WTC11 (cell line): ENCODE measurements at regions not wholly inside any gene's neighbourhood (a gene's known extent, or its start where the extent isn't known, plus 50 kb on each side); places are given as distances from the start of the nearest gene placed in this dataset.

ENCODE experiments used
- ATAC-seq: fragments of 200-7000 bp; cut with Tn5 transposase; 2 replicates; pipeline ENCODE4 v1.10.0; 2021; ENCODE audit warnings: mild to moderate bottlenecking, moderate library complexity
- CTCF ChIA-PET: fragments of 300-600 bp; sonication (Branson Sonifier 250); formaldehyde crosslinking; loops from one replicate; lab custom pipeline; 2021; ENCODE audit warnings: antibody characterized with exemption; lab: Charles Lee
- POLR2A ChIA-PET: fragments of 350-600 bp; sonication (Branson Sonifier 250); formaldehyde crosslinking; loops from one replicate; lab custom pipeline; 2021; ENCODE audit warnings: antibody characterized with exemption; lab: Charles Lee
- DNase-seq: peaks from one replicate; pipeline ENCODE4 v3.0.0; 2021; ENCODE audit warnings: low spot score
- H3K27ac Mint-ChIP-seq: 2 replicates; pipeline ENCODE4 v1.8.0; 2021; ENCODE audit warnings: mixed read lengths
- H3K27me3 Mint-ChIP-seq: 2 replicates; pipeline ENCODE4 v1.8.0; 2021; ENCODE audit warnings: low read depth, mild to moderate bottlenecking, moderate library complexity, mixed read lengths
- H3K36me3 Mint-ChIP-seq: 2 replicates; pipeline ENCODE4 v1.8.0; 2021; ENCODE audit warnings: mixed read lengths
- H3K4me1 Mint-ChIP-seq: 2 replicates; pipeline ENCODE4 v1.8.0; 2022; ENCODE audit warnings: mixed read lengths
- H3K4me3 Mint-ChIP-seq: 2 replicates; pipeline ENCODE4 v1.8.0; 2021; ENCODE audit warnings: mild to moderate bottlenecking, moderate library complexity, mixed read lengths
- H3K9me3 Mint-ChIP-seq: 2 replicates; pipeline ENCODE4 v1.8.0; 2021; ENCODE audit warnings: mixed read lengths
- AFF4 ChIP-seq: sonication (generic); formaldehyde crosslinking; IDR thresholded peaks from 2 replicates; pipeline ENCODE4 v1.8.1; 2023; ENCODE audit warnings: mild to moderate bottlenecking, missing genetic modification reagents, borderline replicate concordance
- AR ChIP-seq: fragments of 250-450 bp; sonication (Bioruptor Pico); IDR thresholded peaks from 2 replicates; pipeline ENCODE4 v1.9.0; 2021; ENCODE audit warnings: mild to moderate bottlenecking
- E2F5 ChIP-seq: sonication (generic); formaldehyde crosslinking; IDR thresholded peaks from 2 replicates; pipeline ENCODE4 v1.8.1; 2022; ENCODE audit warnings: mild to moderate bottlenecking, moderate library complexity, missing genetic modification reagents
- ESRRA ChIP-seq: sonication (generic); formaldehyde crosslinking; IDR thresholded peaks from 2 replicates; pipeline ENCODE4 v1.8.1; 2022; ENCODE audit warnings: mild to moderate bottlenecking, missing genetic modification reagents, borderline replicate concordance
- FOXJ3 ChIP-seq: sonication (generic); formaldehyde crosslinking; IDR thresholded peaks from 2 replicates; pipeline ENCODE4 v1.9.0; 2021; ENCODE audit warnings: missing genetic modification reagents, mild to moderate bottlenecking, borderline replicate concordance
- GTF2I ChIP-seq: fragments of 250-450 bp; sonication (Bioruptor Pico); conservative IDR thresholded peaks from 2 replicates; pipeline ENCODE4 v1.4.0; 2021; ENCODE audit warnings: mild to moderate bottlenecking
- HMGXB4 ChIP-seq: sonication (generic); formaldehyde crosslinking; IDR thresholded peaks from 2 replicates; pipeline ENCODE4 v1.8.1; 2023; ENCODE audit warnings: mild to moderate bottlenecking, moderate library complexity, missing genetic modification reagents
- IRF2 ChIP-seq: sonication (generic); formaldehyde crosslinking; IDR thresholded peaks from 2 replicates; pipeline ENCODE4 v1.8.0; 2022; ENCODE audit warnings: low read depth, missing genetic modification reagents, borderline replicate concordance
- KAT7 ChIP-seq: sonication (generic); formaldehyde crosslinking; IDR thresholded peaks from 2 replicates; pipeline ENCODE4 v1.8.1; 2023; ENCODE audit warnings: missing genetic modification reagents, mild to moderate bottlenecking, borderline replicate concordance
- MXD4 ChIP-seq: fragments of 250-450 bp; sonication (Bioruptor Pico); IDR thresholded peaks from 2 replicates; pipeline ENCODE4 v1.8.0; 2021; ENCODE audit warnings: mild to moderate bottlenecking, moderate library complexity, borderline replicate concordance
- NFATC4 ChIP-seq: fragments of 250-450 bp; sonication (Bioruptor Pico); IDR thresholded peaks from 2 replicates; pipeline ENCODE4 v1.9.0; 2021; ENCODE audit warnings: mild to moderate bottlenecking
- NFE2L1 ChIP-seq: sonication (generic); formaldehyde crosslinking; IDR thresholded peaks from 2 replicates; pipeline ENCODE4 v1.8.1; 2023; ENCODE audit warnings: missing genetic modification reagents
- NR2C2 ChIP-seq: sonication (generic); formaldehyde crosslinking; IDR thresholded peaks from 2 replicates; pipeline ENCODE4 v1.8.0; 2022; ENCODE audit warnings: mild to moderate bottlenecking, missing genetic modification reagents
- PRDM15 ChIP-seq: sonication (generic); formaldehyde crosslinking; IDR thresholded peaks from 2 replicates; pipeline ENCODE4 v1.8.0; 2022; ENCODE audit warnings: missing genetic modification reagents
- SP1 ChIP-seq: sonication (generic); formaldehyde crosslinking; conservative IDR thresholded peaks from 2 replicates; pipeline ENCODE4 v1.8.1; 2022; ENCODE audit warnings: missing genetic modification reagents
- USF1 ChIP-seq: sonication (generic); formaldehyde crosslinking; IDR thresholded peaks from 2 replicates; pipeline ENCODE4 v1.8.0; 2022; ENCODE audit warnings: mild to moderate bottlenecking, missing genetic modification reagents
- ZBTB21 ChIP-seq: sonication (generic); formaldehyde crosslinking; IDR thresholded peaks from 2 replicates; pipeline ENCODE4 v1.8.1; 2023; ENCODE audit warnings: mild to moderate bottlenecking, missing genetic modification reagents, borderline replicate concordance
- ZNF121 ChIP-seq: sonication (generic); formaldehyde crosslinking; IDR thresholded peaks from 2 replicates; pipeline ENCODE4 v1.8.0; 2023; ENCODE audit warnings: missing genetic modification reagents
- ZNF219 ChIP-seq: sonication (generic); formaldehyde crosslinking; IDR thresholded peaks from 2 replicates; pipeline ENCODE4 v1.8.0; 2023; ENCODE audit warnings: missing genetic modification reagents, mild to moderate bottlenecking, borderline replicate concordance
- ZNF232 ChIP-seq: sonication (generic); formaldehyde crosslinking; IDR thresholded peaks from 2 replicates; pipeline ENCODE4 v1.8.0; 2022; ENCODE audit warnings: mild to moderate bottlenecking, missing genetic modification reagents
- ZNF317 ChIP-seq: sonication (generic); formaldehyde crosslinking; IDR thresholded peaks from 2 replicates; pipeline ENCODE4 v1.8.1; 2023; ENCODE audit warnings: low read depth, mild to moderate bottlenecking, moderate library complexity, missing genetic modification reagents, borderline replicate concordance
- ZNF671 ChIP-seq: fragments of 250-450 bp; sonication (Bioruptor Pico); IDR thresholded peaks from 2 replicates; pipeline ENCODE4 v1.8.0; 2021; ENCODE audit warnings: mild to moderate bottlenecking
- ZSCAN18 ChIP-seq: fragments of 250-450 bp; sonication (Bioruptor Pico); IDR thresholded peaks from 2 replicates; pipeline ENCODE4 v2.1.2; 2022; ENCODE audit warnings: mild to moderate bottlenecking, moderate library complexity

- no peak for DNase-seq
- no peak for TF ChIP-seq KAT7
- TF ChIP-seq ZNF232 = no peak
- TF ChIP-seq NFATC4 (CRISPR knock-in tag) = no peak
- TF ChIP-seq NR2C2 = no peak
- TF ChIP-seq AFF4 (CRISPR knock-in tag) = no peak
- no peak for TF ChIP-seq MXD4 (CRISPR knock-in tag)
- no peak for TF ChIP-seq PRDM15 (CRISPR knock-in tag)
- no peak for TF ChIP-seq ZBTB21 (CRISPR knock-in tag)
- no peak for TF ChIP-seq NFE2L1 (CRISPR knock-in tag)
- TF ChIP-seq ZNF121 = no peak
- no peak for TF ChIP-seq SP1 (CRISPR knock-in tag)
- no peak for TF ChIP-seq AR
- TF ChIP-seq ESRRA (CRISPR knock-in tag) = no peak
- no peak for TF ChIP-seq FOXJ3
- TF ChIP-seq HMGXB4 (CRISPR knock-in tag) = no peak
- TF ChIP-seq, all 79 proteins: peak for 0
- peaks cover 11% of the 10 kb centered on the region for H3K36me3 Mint-ChIP-seq
- POLR2A ChIA-PET = no interaction called here
- ATAC-seq = peak; percentile 80
- H3K27me3 Mint-ChIP-seq = no peaks in the 10 kb centered on the region
- H3K4me1 Mint-ChIP-seq = peaks cover 11% of the 10 kb centered on the region
- CTCF ChIA-PET = no interaction called here
- peaks cover 23% of the 10 kb centered on the region for H3K9me3 Mint-ChIP-seq
- H3K4me3 Mint-ChIP-seq = no peak overlapping the region
- H3K27ac Mint-ChIP-seq = no peak overlapping the region
Measured at GRCh38 chr1:79646880-79647279, 640.4 kb upstream of the ADGRL4 start.

- H3K27me3 Mint-ChIP-seq = no peaks in the 10 kb centered on the region
- peaks cover 5% of the 10 kb centered on the region for H3K4me1 Mint-ChIP-seq
- CTCF ChIA-PET = no interaction called here
- no peak for ATAC-seq
- peaks cover 3% of the 10 kb centered on the region; the same call in 1 of the 2 replicates for H3K36me3 Mint-ChIP-seq
- peaks cover 7% of the 10 kb centered on the region for H3K9me3 Mint-ChIP-seq
- no peak for DNase-seq
- no peak overlapping the region for H3K27ac Mint-ChIP-seq
- H3K4me3 Mint-ChIP-seq = no peak overlapping the region
- POLR2A ChIA-PET = no interaction called here
- TF ChIP-seq IRF2 = no peak
- TF ChIP-seq GTF2I (CRISPR knock-in tag) = no peak
- TF ChIP-seq ZNF219 (CRISPR knock-in tag) = no peak
- TF ChIP-seq ZNF317 (CRISPR knock-in tag) = no peak
- TF ChIP-seq ZNF671 = no peak
- no peak for TF ChIP-seq E2F5
- TF ChIP-seq USF1 (CRISPR knock-in tag) = no peak
- no peak for TF ChIP-seq ZSCAN18
Measured at GRCh38 chr1:79638382-79638781, 631.9 kb upstream of the ADGRL4 start.
